ENCODE measurements at regions not wholly inside any gene's neighbourhood (a gene's known extent, or its start where the extent isn't known, plus 50 kb on each side); places are given as distances from the start of the nearest gene placed in this dataset.

DNA sequence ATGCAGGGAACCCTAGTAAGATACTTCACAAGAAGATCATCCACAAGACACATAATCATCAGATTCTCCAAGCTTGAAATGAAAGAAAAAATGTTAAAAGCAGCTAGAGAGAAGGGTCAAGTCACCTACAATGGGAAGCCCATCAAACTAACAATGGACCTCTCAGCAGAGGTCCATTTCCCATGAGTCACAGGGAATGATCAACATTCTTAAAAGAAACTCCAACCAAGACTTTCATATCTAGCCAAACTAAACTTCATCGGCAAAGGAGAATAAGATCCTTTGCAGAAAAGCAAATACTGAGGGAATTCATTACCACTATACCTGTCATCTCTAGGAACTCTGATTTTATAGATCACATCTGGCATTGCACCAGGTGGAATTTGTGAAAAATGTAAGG, 52.9 kb upstream of the SPATA31E1 start:
- intact Hi-C loops (cut with micrococcal nuclease; ENCODE audit: unreplicated experiment), result no loop called here
- no peak for DNase-seq (ENCODE audit: low spot score)
- no peaks in the 10 kb centered on the region for H3K79me2 ChIP-seq (ENCODE audit: insufficient read depth, low read depth, low read length)
- no peak overlapping the region for H3K4me2 ChIP-seq (ENCODE audit: low read length)
- TF ChIP-seq EZH2phosphoT487 (IDR thresholded peaks at IDR 0.05; ENCODE audit: borderline replicate concordance, low read depth, low read length), result no peak
- TF ChIP-seq, protein P1, sequence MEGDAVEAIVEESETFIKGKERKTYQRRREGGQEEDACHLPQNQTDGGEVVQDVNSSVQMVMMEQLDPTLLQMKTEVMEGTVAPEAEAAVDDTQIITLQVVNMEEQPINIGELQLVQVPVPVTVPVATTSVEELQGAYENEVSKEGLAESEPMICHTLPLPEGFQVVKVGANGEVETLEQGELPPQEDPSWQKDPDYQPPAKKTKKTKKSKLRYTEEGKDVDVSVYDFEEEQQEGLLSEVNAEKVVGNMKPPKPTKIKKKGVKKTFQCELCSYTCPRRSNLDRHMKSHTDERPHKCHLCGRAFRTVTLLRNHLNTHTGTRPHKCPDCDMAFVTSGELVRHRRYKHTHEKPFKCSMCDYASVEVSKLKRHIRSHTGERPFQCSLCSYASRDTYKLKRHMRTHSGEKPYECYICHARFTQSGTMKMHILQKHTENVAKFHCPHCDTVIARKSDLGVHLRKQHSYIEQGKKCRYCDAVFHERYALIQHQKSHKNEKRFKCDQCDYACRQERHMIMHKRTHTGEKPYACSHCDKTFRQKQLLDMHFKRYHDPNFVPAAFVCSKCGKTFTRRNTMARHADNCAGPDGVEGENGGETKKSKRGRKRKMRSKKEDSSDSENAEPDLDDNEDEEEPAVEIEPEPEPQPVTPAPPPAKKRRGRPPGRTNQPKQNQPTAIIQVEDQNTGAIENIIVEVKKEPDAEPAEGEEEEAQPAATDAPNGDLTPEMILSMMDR (conservative IDR thresholded peaks at IDR 0.05; ENCODE audit: low read length), result no peak
- H4K20me1 ChIP-seq (ENCODE audit: insufficient read depth, low read length), result no peaks in the 10 kb centered on the region
- no peak overlapping the region for H3K4me3 ChIP-seq (ENCODE audit: low read depth, low read length, poor library complexity, severe bottlenecking)
- H3K36me3 ChIP-seq (ENCODE audit: insufficient read depth, low read length), result no peaks in the 10 kb centered on the region
- H3K4me1 ChIP-seq (ENCODE audit: insufficient read depth, low read length, poor library complexity, severe bottlenecking), result no peaks in the 10 kb centered on the region
- no peaks in the 10 kb centered on the region for H3K9me3 ChIP-seq (ENCODE audit: low read length)
- POLR2A ChIA-PET, result no interaction called here
- BruUV-seq (replicated peaks), result no TSS peak
- CTCF ChIA-PET (ENCODE audit: unreplicated experiment), result no interaction called here
- H3K27ac ChIP-seq (ENCODE audit: low read depth, low read length, poor library complexity, severe bottlenecking), result no peak overlapping the region
- no peak overlapping the region for H2AFZ ChIP-seq (ENCODE audit: low read length)
- no peaks in the 10 kb centered on the region for H3K9me2 ChIP-seq (ENCODE audit: insufficient read depth, low read length)

DNA sequence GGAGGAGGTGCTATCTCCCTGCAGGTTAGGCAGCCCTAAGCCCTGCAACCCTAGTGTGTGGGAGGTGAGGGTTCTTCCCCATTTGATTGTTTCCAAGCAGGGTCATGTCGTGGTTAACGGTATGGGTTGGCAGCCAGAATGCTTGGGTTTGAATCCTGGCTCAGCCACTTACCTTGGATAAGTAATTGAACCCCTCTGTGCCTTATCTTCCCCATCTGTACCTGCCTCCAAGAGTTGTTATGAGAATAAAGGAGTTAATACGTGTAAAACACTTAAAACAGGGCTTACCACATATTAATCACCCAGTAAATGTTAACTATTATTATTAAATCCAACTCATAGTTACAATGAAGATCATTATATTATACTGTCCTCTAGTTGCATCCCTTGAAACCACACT, 52.2 kb upstream of the SPATA31E1 start:
- Histone ChIP-seq H3K4me1 (ENCODE audit: insufficient read depth, low read length, poor library complexity, severe bottlenecking) (no peaks in the 10 kb centered on the region), H3K9me3 (ENCODE audit: low read length) (no peaks in the 10 kb centered on the region), H2AFZ (ENCODE audit: low read length) (no peak overlapping the region), H3K4me2 (ENCODE audit: low read length) (no peak overlapping the region), H3K79me2 (ENCODE audit: insufficient read depth, low read depth, low read length) (no peaks in the 10 kb centered on the region), H4K20me1 (ENCODE audit: insufficient read depth, low read length) (no peaks in the 10 kb centered on the region), H3K4me3 (ENCODE audit: low read depth, low read length, poor library complexity, severe bottlenecking) (no peak overlapping the region), H3K27ac (ENCODE audit: low read depth, low read length, poor library complexity, severe bottlenecking) (no peak overlapping the region), H3K36me3 (ENCODE audit: insufficient read depth, low read length) (no peaks in the 10 kb centered on the region), H3K9me2 (ENCODE audit: insufficient read depth, low read length) (no peaks in the 10 kb centered on the region)
- ChIA-PET POLR2A (no interaction called here), CTCF (ENCODE audit: unreplicated experiment) (no interaction called here)
- no TSS peak for BruUV-seq (replicated peaks)
- intact Hi-C loops (cut with micrococcal nuclease; ENCODE audit: unreplicated experiment), result no loop called here
- no peak for DNase-seq (ENCODE audit: low spot score)
- no peak for TF ChIP-seq EZH2phosphoT487 (IDR thresholded peaks at IDR 0.05; ENCODE audit: borderline replicate concordance, low read depth, low read length)
- TF ChIP-seq, protein P1 (conservative IDR thresholded peaks at IDR 0.05; ENCODE audit: low read length), result no peak

DNA sequence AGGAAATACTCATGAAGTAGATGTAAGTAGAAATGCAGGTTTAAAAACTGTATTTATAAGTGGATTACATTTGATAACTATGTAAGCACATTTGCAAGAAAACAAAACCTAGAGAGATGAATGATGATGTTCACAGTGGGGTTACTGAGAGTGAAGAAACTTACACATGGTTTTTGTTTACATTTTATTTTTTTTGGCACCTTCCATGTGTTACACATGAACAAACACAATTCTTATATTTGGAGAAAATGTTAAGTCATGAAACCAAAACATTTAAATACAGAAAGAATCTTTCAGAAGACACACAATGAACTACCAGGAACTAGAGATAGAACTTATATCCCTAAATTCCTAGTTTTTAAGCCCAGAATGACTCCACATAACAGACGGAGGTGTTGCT, 51.5 kb upstream of the SPATA31E1 start:
- Histone ChIP-seq H3K9me3 (ENCODE audit: low read length) (no peaks in the 10 kb centered on the region), H3K9me2 (ENCODE audit: insufficient read depth, low read length) (no peaks in the 10 kb centered on the region), H2AFZ (ENCODE audit: low read length) (no peak overlapping the region), H4K20me1 (ENCODE audit: insufficient read depth, low read length) (no peaks in the 10 kb centered on the region), H3K4me1 (ENCODE audit: insufficient read depth, low read length, poor library complexity, severe bottlenecking) (no peaks in the 10 kb centered on the region), H3K36me3 (ENCODE audit: insufficient read depth, low read length) (no peaks in the 10 kb centered on the region), H3K27ac (ENCODE audit: low read depth, low read length, poor library complexity, severe bottlenecking) (no peak overlapping the region), H3K4me2 (ENCODE audit: low read length) (no peak overlapping the region), H3K4me3 (ENCODE audit: low read depth, low read length, poor library complexity, severe bottlenecking) (no peak overlapping the region), H3K79me2 (ENCODE audit: insufficient read depth, low read depth, low read length) (no peaks in the 10 kb centered on the region)
- TF ChIP-seq, protein P1 (conservative IDR thresholded peaks at IDR 0.05; ENCODE audit: low read length), result no peak
- no peak for TF ChIP-seq EZH2phosphoT487 (IDR thresholded peaks at IDR 0.05; ENCODE audit: borderline replicate concordance, low read depth, low read length)
- ChIA-PET POLR2A (no interaction called here), CTCF (ENCODE audit: unreplicated experiment) (no interaction called here)
- DNase-seq (ENCODE audit: low spot score), result no peak
- BruUV-seq (replicated peaks), result no TSS peak
- intact Hi-C loops (cut with micrococcal nuclease; ENCODE audit: unreplicated experiment), result no loop called here
